GM12878 (cell line): ENCODE measurements at regions not wholly inside any gene's neighbourhood (a gene's known extent, or its start where the extent isn't known, plus 50 kb on each side); places are given as distances from the start of the nearest gene placed in this dataset.

Source experiments
- CTCF ChIP-seq, 3 experiments: IDR thresholded peaks in 2 of 3; conservative IDR thresholded peaks in 1 of 3; 2 replicates each; pipeline ENCODE4 v1.5.1; 2011; ENCODE audit warnings: low read depth in 3 of 3, low read length in 3 of 3, mild to moderate bottlenecking in 3 of 3, control low read depth in 2 of 3, moderate library complexity in 2 of 3, inconsistent platforms in 1 of 3, mixed read lengths in 1 of 3; ENCODE audit not compliant: control insufficient read depth in 2 of 3, insufficient read depth in 1 of 3; ENCODE audit errors: extremely low read depth in 1 of 3
- JUND ChIP-seq: IDR thresholded peaks from 2 replicates; pipeline ENCODE4 v1.6.1; 2012; ENCODE audit warnings: low read depth, mild to moderate bottlenecking, low read length, improper control_type of control experiment, moderate library complexity
- POLR2A ChIP-seq: IDR thresholded peaks from 2 replicates; pipeline ENCODE4 v1.6.1; 2011; ENCODE audit warnings: low read depth, mild to moderate bottlenecking, low read length
- POLR2AphosphoS5 ChIP-seq: IDR thresholded peaks from 2 replicates; pipeline ENCODE4 v1.6.1; 2011; ENCODE audit warnings: mild to moderate bottlenecking, low read length, inconsistent platforms
- REST ChIP-seq: IDR thresholded peaks from 2 replicates; pipeline ENCODE4 v1.6.1; 2012; ENCODE audit warnings: mild to moderate bottlenecking, low read depth, low read length
- YY1 ChIP-seq: IDR thresholded peaks from 2 replicates; pipeline ENCODE4 v1.6.1; 2011; ENCODE audit warnings: low read depth, mild to moderate bottlenecking, low read length

- no peak for TF ChIP-seq JUND
- no peak for TF ChIP-seq POLR2AphosphoS5
- TF ChIP-seq REST = no peak
- no peak for TF ChIP-seq YY1
- TF ChIP-seq POLR2A = no peak
- no peak for TF ChIP-seq CTCF (IDR thresholded peaks at IDR 0.05 in 2 of 3, conservative IDR thresholded peaks at IDR 0.05 in 1 of 3; ENCODE audit: control insufficient read depth in 2 of 3, extremely low read depth in 1 of 3, insufficient read depth in 1 of 3, low read depth in 3 of 3, low read length in 3 of 3)
Observed at GRCh38 chr22:27654546-27655445, 146.8 kb downstream of the MN1 start.
